Liver (tissue), 8 donors: ENCODE measurements at regions not wholly inside any gene's neighbourhood (a gene's known extent, or its start where the extent isn't known, plus 50 kb on each side); places are given as distances from the start of the nearest gene placed in this dataset.

Experiments used
- DNase-seq: peaks from one replicate; pipeline ENCODE4 v3.0.0-alpha.2; 2017; ENCODE audit warnings: low spot score
- H3K27ac ChIP-seq, 2 donors: one replicate each; pipeline ENCODE4 v1.7.0; 2013; ENCODE audit warnings: inconsistent platforms in 2 of 2, low read length in 2 of 2, control low read depth in 1 of 2, low read depth in 1 of 2, mild to moderate bottlenecking in 1 of 2
- H3K27me3 ChIP-seq, 4 donors: one replicate each; pipeline versions ENCODE4 v1.6.1 to v1.7.0; 2013; ENCODE audit warnings: low read length in 3 of 4, inconsistent platforms in 1 of 4, mild to moderate bottlenecking in 1 of 4, moderate library complexity in 1 of 4; ENCODE audit not compliant: control insufficient read depth in 4 of 4, insufficient read depth in 4 of 4
- H3K36me3 ChIP-seq, 4 donors: one replicate each; pipeline versions ENCODE4 v1.6.1 to v1.7.0; 2013; ENCODE audit warnings: low read length in 3 of 4, mild to moderate bottlenecking in 3 of 4, low read depth in 1 of 4, moderate library complexity in 1 of 4; ENCODE audit not compliant: control insufficient read depth in 4 of 4, insufficient read depth in 3 of 4
- H3K4me1 ChIP-seq, 4 donors: one replicate each; pipeline versions ENCODE4 v1.6.1 to v1.7.0; 2013; ENCODE audit warnings: low read length in 3 of 4, mild to moderate bottlenecking in 3 of 4, moderate library complexity in 1 of 4; ENCODE audit not compliant: control insufficient read depth in 4 of 4, insufficient read depth in 4 of 4
- H3K4me3 ChIP-seq, 3 donors: one replicate each; pipeline versions ENCODE4 v1.6.1 to v1.7.0; 2013; ENCODE audit warnings: low read length in 3 of 3, control low read depth in 1 of 3, low read depth in 1 of 3, mild to moderate bottlenecking in 1 of 3
- H3K9ac ChIP-seq, 2 donors: one replicate each; pipeline ENCODE4 v1.7.0; 2013; ENCODE audit warnings: low read length in 2 of 2, mild to moderate bottlenecking in 2 of 2, moderate library complexity in 2 of 2, control low read depth in 1 of 2, low read depth in 1 of 2
- H3K9me3 ChIP-seq, 4 donors: one replicate each; pipeline versions ENCODE4 v1.6.1 to v1.7.0; 2013; ENCODE audit warnings: low read length in 3 of 4; ENCODE audit not compliant: control insufficient read depth in 4 of 4
- ATF3 ChIP-seq: IDR thresholded peaks from 2 replicates; pipeline ENCODE4 v1.6.1; 2016; ENCODE audit warnings: antibody characterized with exemption
- CTCF ChIP-seq: fragments of 150-350 bp; IDR thresholded peaks from 2 replicates; pipeline ENCODE4 v1.5.1; 2017; ENCODE audit warnings: improper control_type of control experiment, low read depth, low read length; ENCODE audit not compliant: missing input control
- EGR1 ChIP-seq, 2 donors: IDR thresholded peaks; 2 replicates each; pipeline ENCODE4 v1.6.1; 2016 to 2018; ENCODE audit warnings: antibody characterized with exemption in 2 of 2, low read depth in 2 of 2
- FOXA2 ChIP-seq: IDR thresholded peaks from 2 replicates; pipeline ENCODE4 v1.6.1; 2016; ENCODE audit warnings: antibody characterized with exemption
- GABPA ChIP-seq, 2 donors: IDR thresholded peaks in 1 of 2; conservative IDR thresholded peaks in 1 of 2; 2 replicates each; pipeline ENCODE4 v1.6.1; 2016; ENCODE audit warnings: antibody characterized with exemption in 2 of 2, mild to moderate bottlenecking in 1 of 2, moderate library complexity in 1 of 2
- HNF4G ChIP-seq: IDR thresholded peaks from 2 replicates; pipeline ENCODE4 v1.6.1; 2016; ENCODE audit warnings: antibody characterized with exemption
- JUND ChIP-seq, 2 donors: IDR thresholded peaks; 2 replicates each; pipeline ENCODE4 v1.6.1; 2016; ENCODE audit warnings: antibody characterized with exemption in 2 of 2
- REST ChIP-seq: IDR thresholded peaks from 2 replicates; pipeline ENCODE4 v1.6.1; 2016; ENCODE audit warnings: antibody characterized with exemption, mild to moderate bottlenecking
- SP1 ChIP-seq: IDR thresholded peaks from 2 replicates; pipeline ENCODE4 v1.6.1; 2018; ENCODE audit warnings: antibody characterized with exemption, mild to moderate bottlenecking
- TAF1 ChIP-seq: conservative IDR thresholded peaks from 2 replicates; pipeline ENCODE4 v1.6.1; 2016; ENCODE audit warnings: antibody characterized with exemption, mild to moderate bottlenecking
- YY1 ChIP-seq: IDR thresholded peaks from 2 replicates; pipeline ENCODE4 v1.6.1; 2016; ENCODE audit warnings: antibody characterized with exemption, mild to moderate bottlenecking
- WGBS: extraction: QIAGEN DNeasy Blood & Tissue Kit; methylation state at CpG from one replicate; pipeline ENCODE4 v1.1.7; 2013; 5-methylcytosine and 5-hydroxymethylcytosine counted together
- TF ChIP-seq, protein P1 (sequence below): IDR thresholded peaks from 2 replicates; pipeline ENCODE4 v1.6.1; 2016; ENCODE audit warnings: antibody characterized with exemption
- TF ChIP-seq, protein P2 (sequence below): IDR thresholded peaks from 2 replicates; pipeline ENCODE4 v1.6.1; 2016; ENCODE audit warnings: antibody characterized with exemption
- donor health status: healthy.
- donor health status: healthy.
- donor health status: healthy.
- donor health status: healthy.
- donor health status: healthy.

GRCh38 chrX:69431420-69431819, 72.7 kb upstream of the NALF2 start:
- WGBS = 84% methylated on average over 1 of the region's 1 CpG
- Histone ChIP-seq H3K9ac (no peak overlapping the region), H3K4me1 (no peaks in the 10 kb centered on the region), H3K27ac (no peak overlapping the region), H3K9me3 (no peaks in the 10 kb centered on the region), H3K36me3 (no peaks in the 10 kb centered on the region), H3K27me3 (no peaks in the 10 kb centered on the region), H3K4me3 (no peak overlapping the region)
- no peak for DNase-seq
- TF ChIP-seq EGR1 (IDR thresholded peaks at IDR 0.05; ENCODE audit: low read depth in 2 of 2) (no peak), ATF3 (no peak), JUND (IDR thresholded peaks at IDR 0.05) (no peak), GABPA (IDR thresholded peaks at IDR 0.05 in 1 of 2, conservative IDR thresholded peaks at IDR 0.05 in 1 of 2) (no peak)
- TF ChIP-seq, protein P1, sequence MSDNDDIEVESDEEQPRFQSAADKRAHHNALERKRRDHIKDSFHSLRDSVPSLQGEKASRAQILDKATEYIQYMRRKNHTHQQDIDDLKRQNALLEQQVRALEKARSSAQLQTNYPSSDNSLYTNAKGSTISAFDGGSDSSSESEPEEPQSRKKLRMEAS = no peak
- TF ChIP-seq, protein P2, sequence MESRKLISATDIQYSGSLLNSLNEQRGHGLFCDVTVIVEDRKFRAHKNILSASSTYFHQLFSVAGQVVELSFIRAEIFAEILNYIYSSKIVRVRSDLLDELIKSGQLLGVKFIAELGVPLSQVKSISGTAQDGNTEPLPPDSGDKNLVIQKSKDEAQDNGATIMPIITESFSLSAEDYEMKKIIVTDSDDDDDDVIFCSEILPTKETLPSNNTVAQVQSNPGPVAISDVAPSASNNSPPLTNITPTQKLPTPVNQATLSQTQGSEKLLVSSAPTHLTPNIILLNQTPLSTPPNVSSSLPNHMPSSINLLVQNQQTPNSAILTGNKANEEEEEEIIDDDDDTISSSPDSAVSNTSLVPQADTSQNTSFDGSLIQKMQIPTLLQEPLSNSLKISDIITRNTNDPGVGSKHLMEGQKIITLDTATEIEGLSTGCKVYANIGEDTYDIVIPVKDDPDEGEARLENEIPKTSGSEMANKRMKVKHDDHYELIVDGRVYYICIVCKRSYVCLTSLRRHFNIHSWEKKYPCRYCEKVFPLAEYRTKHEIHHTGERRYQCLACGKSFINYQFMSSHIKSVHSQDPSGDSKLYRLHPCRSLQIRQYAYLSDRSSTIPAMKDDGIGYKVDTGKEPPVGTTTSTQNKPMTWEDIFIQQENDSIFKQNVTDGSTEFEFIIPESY = no peak

GRCh38 chrX:69430785-69431184, 73.3 kb upstream of the NALF2 start:
- H3K9me3 ChIP-seq = no peaks in the 10 kb centered on the region
- H3K27me3 ChIP-seq = no peaks in the 10 kb centered on the region
- TF ChIP-seq HNF4G (no peak), YY1 (no peak), ATF3 (no peak), SP1 (no peak), REST (no peak), JUND (IDR thresholded peaks at IDR 0.05) (no peak), TAF1 (no peak), CTCF (no peak), GABPA (IDR thresholded peaks at IDR 0.05 in 1 of 2, conservative IDR thresholded peaks at IDR 0.05 in 1 of 2) (no peak), FOXA2 (no peak)
- TF ChIP-seq, protein P1 = no peak
- TF ChIP-seq, protein P2 = no peak
- no peaks in the 10 kb centered on the region for H3K4me1 ChIP-seq
- no peak for DNase-seq
- H3K36me3 ChIP-seq = no peaks in the 10 kb centered on the region
- no peak overlapping the region for H3K9ac ChIP-seq
- WGBS = 67% methylated on average over 2 of the region's 2 CpGs
- no peak overlapping the region for H3K4me3 ChIP-seq
- H3K27ac ChIP-seq = no peak overlapping the region
